ENCODE measurements at regions not wholly inside any gene's neighbourhood (a gene's known extent, or its start where the extent isn't known, plus 50 kb on each side); places are given as distances from the start of the nearest gene placed in this dataset.

DNA sequence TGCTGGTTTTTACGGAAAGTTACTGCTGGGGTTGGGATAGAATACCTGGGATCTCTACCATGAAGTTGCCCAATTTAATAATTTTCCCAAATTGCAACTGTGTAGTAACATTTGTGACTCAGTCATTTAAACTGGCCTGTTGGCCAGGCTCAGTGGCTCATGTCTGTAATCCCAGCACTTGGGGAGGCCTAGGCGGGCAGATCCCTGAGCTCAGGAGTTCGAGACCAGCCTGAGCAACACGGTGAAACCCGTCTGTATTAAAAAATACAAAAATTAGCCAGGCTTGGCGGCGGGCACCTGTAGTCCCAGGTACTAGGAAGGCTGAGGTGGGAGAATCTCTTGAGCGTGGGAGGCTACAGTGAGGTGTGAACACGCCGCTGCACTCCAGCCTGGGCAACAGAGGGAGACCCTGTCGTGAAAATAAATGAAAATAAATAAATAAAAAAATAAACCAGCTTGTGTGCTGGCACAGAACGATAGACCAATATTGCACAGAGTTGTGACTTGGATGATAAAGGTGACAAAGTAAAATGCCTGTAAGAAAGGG is 160.7 kb upstream of the ZNF608 start:
- TF ChIP-seq SP1 (IDR thresholded peaks at IDR 0.05) (peak; percentile 3), EGR1 (IDR thresholded peaks at IDR 0.05; ENCODE audit: low read depth in 2 of 2) (no peak), GABPA (IDR thresholded peaks at IDR 0.05 in 1 of 2, conservative IDR thresholded peaks at IDR 0.05 in 1 of 2) (no peak)
- TF ChIP-seq, protein P1, sequence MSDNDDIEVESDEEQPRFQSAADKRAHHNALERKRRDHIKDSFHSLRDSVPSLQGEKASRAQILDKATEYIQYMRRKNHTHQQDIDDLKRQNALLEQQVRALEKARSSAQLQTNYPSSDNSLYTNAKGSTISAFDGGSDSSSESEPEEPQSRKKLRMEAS (IDR thresholded peaks at IDR 0.05): no peak
- TF ChIP-seq, protein P2, sequence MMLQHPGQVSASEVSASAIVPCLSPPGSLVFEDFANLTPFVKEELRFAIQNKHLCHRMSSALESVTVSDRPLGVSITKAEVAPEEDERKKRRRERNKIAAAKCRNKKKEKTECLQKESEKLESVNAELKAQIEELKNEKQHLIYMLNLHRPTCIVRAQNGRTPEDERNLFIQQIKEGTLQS (IDR thresholded peaks at IDR 0.05): no peak
- TF ChIP-seq, protein P3, sequence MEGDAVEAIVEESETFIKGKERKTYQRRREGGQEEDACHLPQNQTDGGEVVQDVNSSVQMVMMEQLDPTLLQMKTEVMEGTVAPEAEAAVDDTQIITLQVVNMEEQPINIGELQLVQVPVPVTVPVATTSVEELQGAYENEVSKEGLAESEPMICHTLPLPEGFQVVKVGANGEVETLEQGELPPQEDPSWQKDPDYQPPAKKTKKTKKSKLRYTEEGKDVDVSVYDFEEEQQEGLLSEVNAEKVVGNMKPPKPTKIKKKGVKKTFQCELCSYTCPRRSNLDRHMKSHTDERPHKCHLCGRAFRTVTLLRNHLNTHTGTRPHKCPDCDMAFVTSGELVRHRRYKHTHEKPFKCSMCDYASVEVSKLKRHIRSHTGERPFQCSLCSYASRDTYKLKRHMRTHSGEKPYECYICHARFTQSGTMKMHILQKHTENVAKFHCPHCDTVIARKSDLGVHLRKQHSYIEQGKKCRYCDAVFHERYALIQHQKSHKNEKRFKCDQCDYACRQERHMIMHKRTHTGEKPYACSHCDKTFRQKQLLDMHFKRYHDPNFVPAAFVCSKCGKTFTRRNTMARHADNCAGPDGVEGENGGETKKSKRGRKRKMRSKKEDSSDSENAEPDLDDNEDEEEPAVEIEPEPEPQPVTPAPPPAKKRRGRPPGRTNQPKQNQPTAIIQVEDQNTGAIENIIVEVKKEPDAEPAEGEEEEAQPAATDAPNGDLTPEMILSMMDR (IDR thresholded peaks at IDR 0.05; ENCODE audit: low read depth, low read length, missing input control): no peak

Measured in liver (tissue), 3 donors.